K562 (cell line): ENCODE measurements at regions not wholly inside any gene's neighbourhood (a gene's known extent, or its start where the extent isn't known, plus 50 kb on each side); places are given as distances from the start of the nearest gene placed in this dataset.

Experiments used
- ATAC-seq: fragments of 200-7000 bp; cut with Tn5 transposase; 3 replicates; pipeline ENCODE4 v1.9.1; 2020; ENCODE audit warnings: moderate library complexity
- BruUV-seq: library from RNA; stranded (reverse); fragments of 400-500 nt; replicated peaks from 2 replicates; lab custom pipeline; 2021; lab: Mats Ljungman, UMichigan
- CTCF ChIA-PET: fragments of 300-600 bp; formaldehyde crosslinking; extraction: SDS; loops from one replicate; lab custom pipeline; 2021; ENCODE audit warnings: low intra/inter-chr PET ratio; lab: Yijun Ruan, JAX
- POLR2A ChIA-PET: fragments of 300-600, 350-650 bp; sonication (Branson Sonifier 250); formaldehyde crosslinking; extraction: SDS; loops from one replicate; lab custom pipeline; 2021; ENCODE audit warnings: antibody characterized with exemption, inconsistent platforms; lab: Yijun Ruan, JAX
- DNase-seq, 4 experiments: peaks; one replicate each; pipeline versions ENCODE4 v3.0.0 to v3.0.0-alpha.2; 2011 to 2018; ENCODE audit warnings: low spot score in 3 of 4, mixed read lengths in 3 of 4; ENCODE audit errors: extremely low read depth in 1 of 4
- FAIRE-seq: peaks from 2 replicates; lab custom pipeline; 2011; peaks lifted over from hg19 to GRCh38; lab: Jason Lieb, UNC
- H2AFZ ChIP-seq: 2 replicates; pipeline ENCODE4 v1.6.0; 2011; ENCODE audit warnings: low read depth, low read length, control low read depth, inconsistent platforms
- H3K27ac ChIP-seq: fragments of 200-600 bp; 3 replicates; pipeline ENCODE4 v1.8.0; 2011; ENCODE audit warnings: low read depth, mild to moderate bottlenecking, control low read depth, inconsistent platforms, low read length, moderate library complexity, mixed read lengths; ENCODE audit errors: extremely low read depth
- H3K27me3 ChIP-seq, 2 experiments: fragments of 300-600 bp in 1 of 2; 2 replicates in 1 of 2; 3 replicates in 1 of 2; pipeline versions ENCODE4 v1.6.0 to v1.8.0; 2011; ENCODE audit warnings: inconsistent platforms in 2 of 2, low read length in 2 of 2, mild to moderate bottlenecking in 1 of 2, mixed read lengths in 1 of 2, moderate library complexity in 1 of 2; ENCODE audit not compliant: control insufficient read depth in 2 of 2, insufficient read depth in 2 of 2
- H3K36me3 ChIP-seq: fragments of 300-600 bp; 3 replicates; pipeline ENCODE4 v1.8.0; 2011; ENCODE audit warnings: mild to moderate bottlenecking, low read length, inconsistent platforms; ENCODE audit not compliant: control insufficient read depth, insufficient read depth
- H3K4me1 ChIP-seq, 2 experiments: fragments of 200-600 bp in 1 of 2; replicated peaks in 1 of 2; 2 replicates in 1 of 2; 3 replicates in 1 of 2; pipeline versions ENCODE4 v1.5.1 to v1.8.0; 2011; ENCODE audit warnings: inconsistent platforms in 2 of 2, low read length in 2 of 2, mild to moderate bottlenecking in 1 of 2, mixed read lengths in 1 of 2, moderate library complexity in 1 of 2; ENCODE audit not compliant: control insufficient read depth in 2 of 2, insufficient read depth in 2 of 2
- H3K4me2 ChIP-seq: 2 replicates; pipeline ENCODE4 v1.6.1; 2011; ENCODE audit warnings: low read length, control low read depth, inconsistent platforms, mixed read lengths; ENCODE audit not compliant: insufficient read depth
- H3K4me3 ChIP-seq: fragments of 200-600 bp; sonication (generic), shearing (Covaris generic); 2 replicates; pipeline ENCODE4 v1.5.1; 2016; ENCODE audit warnings: control low read depth, inconsistent platforms
- H3K79me2 ChIP-seq: fragments of 200-600 bp; 3 replicates; pipeline ENCODE4 v1.8.0; 2011; ENCODE audit warnings: low read length, inconsistent platforms; ENCODE audit not compliant: control insufficient read depth, insufficient read depth
- H3K9ac ChIP-seq, 2 experiments: 2 replicates each; pipeline versions ENCODE4 v1.6.0 to v1.6.1; 2011; ENCODE audit warnings: low read depth in 2 of 2, low read length in 2 of 2, control low read depth in 1 of 2, inconsistent platforms in 1 of 2, mild to moderate bottlenecking in 1 of 2, mixed read lengths in 1 of 2; ENCODE audit not compliant: insufficient read depth in 1 of 2
- H3K9me1 ChIP-seq: one replicate; pipeline ENCODE4 v1.6.0; 2011; ENCODE audit warnings: inconsistent platforms, mild to moderate bottlenecking, low read length, moderate library complexity; ENCODE audit not compliant: control insufficient read depth, insufficient read depth
- H3K9me3 ChIP-seq: replicated peaks from 2 replicates; pipeline ENCODE4 v1.5.1; 2011; ENCODE audit warnings: low read depth, low read length, inconsistent platforms; ENCODE audit not compliant: control insufficient read depth, insufficient read depth
- H4K20me1 ChIP-seq: replicated peaks from 2 replicates; pipeline ENCODE4 v1.6.1; 2011; ENCODE audit warnings: low read length, inconsistent platforms, mixed read lengths; ENCODE audit not compliant: control insufficient read depth, insufficient read depth
- ADNP ChIP-seq: fragments of 200-800 bp; sonication (Bioruptor generic); IDR thresholded peaks from 2 replicates; pipeline ENCODE4 v1.6.1; 2016; ENCODE audit warnings: missing genetic modification characterization, missing compliant biosample characterization
- DEAF1 ChIP-seq: fragments of 450-650 bp; formaldehyde crosslinking; IDR thresholded peaks from 2 replicates; pipeline ENCODE4 v1.4.0; 2020; ENCODE audit warnings: mild to moderate bottlenecking, moderate library complexity
- HMG20B ChIP-seq: fragments of 250-450 bp; sonication (Bioruptor Pico); IDR thresholded peaks from 2 replicates; pipeline ENCODE4 v1.5.0; 2021; ENCODE audit warnings: mild to moderate bottlenecking
- HNRNPH1 ChIP-seq: fragments of 200-400 bp; formaldehyde crosslinking; optimal IDR thresholded peaks from 2 replicates; pipeline ENCODE3; 2017; ENCODE audit warnings: low read depth, mild to moderate bottlenecking, low read length, moderate library complexity
- IRF9 ChIP-seq: fragments of 450-650 bp; IDR thresholded peaks from 2 replicates; pipeline ENCODE4 v1.6.1; 2016; ENCODE audit warnings: missing biosample characterization, missing genetic modification characterization
- JUN ChIP-seq, 2 experiments: sonication (generic) in 1 of 2; formaldehyde crosslinking in 1 of 2; IDR thresholded peaks; 2 replicates each; pipeline versions ENCODE4 v1.6.1 to v1.8.0; 2012 to 2022; ENCODE audit warnings: borderline replicate concordance in 2 of 2, mild to moderate bottlenecking in 2 of 2, improper control_type of control experiment in 1 of 2, low read depth in 1 of 2, low read length in 1 of 2, missing genetic modification reagents in 1 of 2
- TCF3 ChIP-seq: sonication (generic); formaldehyde crosslinking; IDR thresholded peaks from 2 replicates; pipeline ENCODE4 v1.4.0; 2020; ENCODE audit warnings: mild to moderate bottlenecking, missing genetic modification reagents
- ZNF232 ChIP-seq: sonication (generic); formaldehyde crosslinking; IDR thresholded peaks from 2 replicates; pipeline ENCODE4 v1.8.0; 2022; ENCODE audit warnings: mild to moderate bottlenecking, missing genetic modification reagents
- WGBS: fragments of 100-300 bp; shearing (Covaris generic); methylation state at CpG from one replicate; pipeline ENCODE4 v1.1.6; 2016; ENCODE audit warnings: low coverage, mixed read lengths; ENCODE audit not compliant: insufficient coverage; ENCODE audit errors: missing lambda C conversion rate; 5-methylcytosine and 5-hydroxymethylcytosine counted together
- in situ Hi-C: fragments of 300-500 bp; cut with MboI; formaldehyde crosslinking; loops from 4 replicates; pipeline ENCODE4 v1.15.0; 2018; ENCODE audit warnings: inconsistent platforms, mixed read lengths
- intact Hi-C: fragments of 100-400 bp; cut with micrococcal nuclease; formaldehyde crosslinking; loops from 2 replicates; pipeline ENCODE4 v1.14.2; 2022

GRCh38 chr2:56811401-56811800 lies 627.6 kb downstream of the CCDC85A start:
- H4K20me1 ChIP-seq = no peaks in the 10 kb centered on the region
- no peaks in the 10 kb centered on the region for H3K79me2 ChIP-seq
- no peaks in the 10 kb centered on the region for H3K9me3 ChIP-seq
- no peak for TF ChIP-seq JUN (IDR thresholded peaks at IDR 0.05; ENCODE audit: borderline replicate concordance, low read depth, low read length)
- TF ChIP-seq JUN (CRISPR knock-in tag; IDR thresholded peaks at IDR 0.05; ENCODE audit: borderline replicate concordance) = no peak
- no peak for TF ChIP-seq ADNP (tag)
- no peak for TF ChIP-seq HMG20B (CRISPR knock-in tag)
- no peak for TF ChIP-seq ZNF232
- TF ChIP-seq IRF9 = no peak
- TF ChIP-seq HNRNPH1 = no peak
- no peak for TF ChIP-seq TCF3 (CRISPR knock-in tag)
- TF ChIP-seq DEAF1 = no peak
- H3K27me3 ChIP-seq = no peaks in the 10 kb centered on the region
- no peaks in the 10 kb centered on the region for H3K9me1 ChIP-seq
- POLR2A ChIA-PET = no interaction called here
- no TSS peak for BruUV-seq
- 6% methylated on average over 2 of the region's 2 CpGs for WGBS
- ATAC-seq (no peak), FAIRE-seq (no peak), DNase-seq (no peak)
- H3K4me3 ChIP-seq = no peak overlapping the region
- intact Hi-C loops = no loop called here
- in situ Hi-C loops = no loop called here
- H3K9ac ChIP-seq = no peak overlapping the region
- no peaks in the 10 kb centered on the region for H3K4me1 ChIP-seq
- no peak overlapping the region for H2AFZ ChIP-seq
- no peak overlapping the region for H3K27ac ChIP-seq
- CTCF ChIA-PET = no interaction called here
- no peaks in the 10 kb centered on the region for H3K36me3 ChIP-seq
- no peak overlapping the region for H3K4me2 ChIP-seq
